ENCODE measurements at regions not wholly inside any gene's neighbourhood (a gene's known extent, or its start where the extent isn't known, plus 50 kb on each side); places are given as distances from the start of the nearest gene placed in this dataset.

GRCh38 chr13:33913829-33914228 is 95.9 kb downstream of the RFC3 start:
- TF ChIP-seq CTCF (conservative IDR thresholded peaks at IDR 0.05) = no peak
- TF ChIP-seq EZH2 (IDR thresholded peaks at IDR 0.05; ENCODE audit: low read depth) = no peak
